Endothelial cell (in vitro differentiated cells): ENCODE measurements at regions not wholly inside any gene's neighbourhood (a gene's known extent, or its start where the extent isn't known, plus 50 kb on each side); places are given as distances from the start of the nearest gene placed in this dataset.

ENCODE experiments used
- DNase-seq: peaks from one replicate; pipeline ENCODE4 v3.0.0; 2021; ENCODE audit warnings: low spot score
- H3K27ac Mint-ChIP-seq: one replicate; pipeline ENCODE4 v1.8.0; 2021; ENCODE audit warnings: mixed read lengths, inconsistent platforms; ENCODE audit not compliant: unreplicated experiment
- H3K27me3 Mint-ChIP-seq: one replicate; pipeline ENCODE4 v1.8.0; 2021; ENCODE audit warnings: mild to moderate bottlenecking, moderate library complexity, mixed read lengths, inconsistent platforms; ENCODE audit not compliant: unreplicated experiment
- H3K36me3 Mint-ChIP-seq: one replicate; pipeline ENCODE4 v1.8.0; 2021; ENCODE audit warnings: mild to moderate bottlenecking, low read depth, mixed read lengths, inconsistent platforms; ENCODE audit not compliant: unreplicated experiment
- H3K4me1 Mint-ChIP-seq: one replicate; pipeline ENCODE4 v1.8.0; 2021; ENCODE audit warnings: mild to moderate bottlenecking, mixed read lengths, inconsistent platforms; ENCODE audit not compliant: unreplicated experiment
- H3K4me3 Mint-ChIP-seq: one replicate; pipeline ENCODE4 v1.8.0; 2021; ENCODE audit warnings: mild to moderate bottlenecking, mixed read lengths, inconsistent platforms; ENCODE audit not compliant: unreplicated experiment
- H3K9me3 Mint-ChIP-seq: one replicate; pipeline ENCODE4 v1.8.0; 2021; ENCODE audit warnings: mixed read lengths, inconsistent platforms; ENCODE audit not compliant: unreplicated experiment
- CTCF ChIP-seq: fragments of 200-600 bp; sonication (generic); IDR thresholded peaks from one replicate; pipeline ENCODE4 v1.5.0; 2021; ENCODE audit warnings: antibody characterized with exemption; ENCODE audit not compliant: unreplicated experiment

- Mint-ChIP-seq H3K4me3 (peak overlapping the region; percentile 85), H3K9me3 (no peaks in the 10 kb centered on the region), H3K27me3 (peaks cover 4% of the 10 kb centered on the region), H3K27ac (no peak overlapping the region), H3K36me3 (peaks cover 5% of the 10 kb centered on the region), H3K4me1 (peaks cover 17% of the 10 kb centered on the region)
- no peak for TF ChIP-seq CTCF
- peak; percentile 18 for DNase-seq
These were observed 51.8 kb upstream of the H6PD start for GRCh38 chr1:9182784-9183257.

GRCh38 chr1:9183441-9183840 lies 51.1 kb upstream of the H6PD start:
- no peak for DNase-seq
- Mint-ChIP-seq H3K4me1 (peaks cover 17% of the 10 kb centered on the region), H3K27me3 (peaks cover 4% of the 10 kb centered on the region)

GRCh38 chr1:9183898-9184297 lies 50.7 kb upstream of the H6PD start:
- Mint-ChIP-seq H3K27ac (no peak overlapping the region), H3K36me3 (peaks cover 5% of the 10 kb centered on the region), H3K4me1 (peaks cover 17% of the 10 kb centered on the region), H3K9me3 (no peaks in the 10 kb centered on the region), H3K4me3 (peak overlapping the region; percentile 62), H3K27me3 (peaks cover 4% of the 10 kb centered on the region)
- DNase-seq, result no peak
- no peak for TF ChIP-seq CTCF

More at GRCh38 chr1:9183441-9183840, 51.1 kb upstream of the H6PD start:
- no peak overlapping the region for H3K27ac Mint-ChIP-seq
- peaks cover 5% of the 10 kb centered on the region for H3K36me3 Mint-ChIP-seq
- no peaks in the 10 kb centered on the region for H3K9me3 Mint-ChIP-seq
- H3K4me3 Mint-ChIP-seq, result peak overlapping the region; percentile 87
- TF ChIP-seq CTCF, result no peak

- no peak for DNase-seq
- Mint-ChIP-seq H3K27ac (peak overlapping the region; percentile 57), H3K9me3 (no peaks in the 10 kb centered on the region), H3K36me3 (peaks cover 7% of the 10 kb centered on the region), H3K27me3 (peaks cover 4% of the 10 kb centered on the region), H3K4me1 (peaks cover 13% of the 10 kb centered on the region), H3K4me3 (no peak overlapping the region)
- no peak for TF ChIP-seq CTCF
These were observed 49.8 kb upstream of the H6PD start for GRCh38 chr1:9184749-9185148.
